ENCODE measurements at regions not wholly inside any gene's neighbourhood (a gene's known extent, or its start where the extent isn't known, plus 50 kb on each side); places are given as distances from the start of the nearest gene placed in this dataset.

GRCh38 chr6:139569566-139569965 is 195.1 kb upstream of the CITED2 start:
- Mint-ChIP-seq H3K4me3 (no peak overlapping the region), H3K4me1 (no peaks in the 10 kb centered on the region), H3K9me3 (peaks cover 2% of the 10 kb centered on the region), H3K27me3 (ENCODE audit: low read depth) (no peaks in the 10 kb centered on the region), H3K36me3 (ENCODE audit: low read depth) (no peaks in the 10 kb centered on the region), H3K27ac (ENCODE audit: unreplicated experiment) (no peak overlapping the region)
- TF ChIP-seq CTCF (conservative IDR thresholded peaks at IDR 0.05): no peak
- no peak for DNase-seq (ENCODE audit: low read depth, low spot score)

GRCh38 chr6:139568956-139569538 is 194.6 kb upstream of the CITED2 start:
- Mint-ChIP-seq H3K4me3 (no peak overlapping the region), H3K27me3 (ENCODE audit: low read depth) (no peaks in the 10 kb centered on the region), H3K27ac (ENCODE audit: unreplicated experiment) (no peak overlapping the region), H3K9me3 (peaks cover 2% of the 10 kb centered on the region), H3K36me3 (ENCODE audit: low read depth) (no peaks in the 10 kb centered on the region), H3K4me1 (no peaks in the 10 kb centered on the region)
- no peak for TF ChIP-seq CTCF (conservative IDR thresholded peaks at IDR 0.05)
- DNase-seq (ENCODE audit: low read depth, low spot score): no peak

- DNase-seq (ENCODE audit: low read depth, low spot score): no peak
- no peak overlapping the region for H3K27ac Mint-ChIP-seq (ENCODE audit: unreplicated experiment)
- H3K27me3 Mint-ChIP-seq (ENCODE audit: low read depth): no peaks in the 10 kb centered on the region
- H3K4me1 Mint-ChIP-seq: no peaks in the 10 kb centered on the region
- H3K4me3 Mint-ChIP-seq: no peak overlapping the region
- no peaks in the 10 kb centered on the region for H3K9me3 Mint-ChIP-seq
- TF ChIP-seq CTCF (conservative IDR thresholded peaks at IDR 0.05): no peak
- H3K36me3 Mint-ChIP-seq (ENCODE audit: low read depth): no peaks in the 10 kb centered on the region
These were observed 193.9 kb upstream of the CITED2 start for GRCh38 chr6:139568151-139568955.

GRCh38 chr6:139567095-139567494 is 192.6 kb upstream of the CITED2 start:
- H3K4me1 Mint-ChIP-seq: no peaks in the 10 kb centered on the region
- no peak overlapping the region for H3K4me3 Mint-ChIP-seq
- no peaks in the 10 kb centered on the region for H3K27me3 Mint-ChIP-seq (ENCODE audit: low read depth)
- DNase-seq (ENCODE audit: low read depth, low spot score): no peak
- no peaks in the 10 kb centered on the region for H3K36me3 Mint-ChIP-seq (ENCODE audit: low read depth)
- no peak for TF ChIP-seq CTCF (conservative IDR thresholded peaks at IDR 0.05)
- H3K9me3 Mint-ChIP-seq: no peaks in the 10 kb centered on the region
- no peak overlapping the region for H3K27ac Mint-ChIP-seq (ENCODE audit: unreplicated experiment)

GRCh38 chr6:139565591-139565990 is 191.1 kb upstream of the CITED2 start:
- no peaks in the 10 kb centered on the region for H3K27me3 Mint-ChIP-seq (ENCODE audit: low read depth)
- no peaks in the 10 kb centered on the region for H3K4me1 Mint-ChIP-seq
- peaks cover 6% of the 10 kb centered on the region for H3K9me3 Mint-ChIP-seq
- DNase-seq (ENCODE audit: low read depth, low spot score): no peak
- no peak overlapping the region for H3K27ac Mint-ChIP-seq (ENCODE audit: unreplicated experiment)
- TF ChIP-seq CTCF (conservative IDR thresholded peaks at IDR 0.05): no peak
- no peak overlapping the region for H3K4me3 Mint-ChIP-seq
- H3K36me3 Mint-ChIP-seq (ENCODE audit: low read depth): peaks cover 7% of the 10 kb centered on the region

Data from neural crest cell (in vitro differentiated cells).